PC-3 (cell line): ENCODE measurements at regions not wholly inside any gene's neighbourhood (a gene's known extent, or its start where the extent isn't known, plus 50 kb on each side); places are given as distances from the start of the nearest gene placed in this dataset.

Experiments
- ATAC-seq: fragments of 200-7000 bp; cut with Tn5 transposase; 2 replicates; pipeline ENCODE4 v1.9.1; 2020; ENCODE audit warnings: mild to moderate bottlenecking, moderate library complexity
- BruUV-seq: library from RNA; stranded (reverse); fragments of 400-500 nt; replicated peaks from 2 replicates; lab custom pipeline; 2021; lab: Mats Ljungman, UMichigan
- CTCF ChIA-PET: fragments of 300-600 bp; sonication (Branson Sonifier 250); formaldehyde crosslinking; loops from one replicate; lab custom pipeline; 2022; ENCODE audit warnings: antibody characterized with exemption; lab: Charles Lee
- POLR2A ChIA-PET: fragments of 300-600 bp; sonication (Branson Sonifier 250); formaldehyde crosslinking; loops from one replicate; lab custom pipeline; 2022; ENCODE audit warnings: antibody characterized with exemption; ENCODE audit not compliant: unreplicated experiment; lab: Charles Lee
- DNase-seq: peaks from one replicate; pipeline ENCODE4 v3.0.0-alpha.2; 2015
- H2AFZ ChIP-seq: fragments of 300-600 bp; sonication (generic); 2 replicates; pipeline ENCODE4 v1.6.0; 2016; ENCODE audit warnings: antibody characterized with exemption, low read length
- H3F3A ChIP-seq: fragments of 300-600 bp; sonication (generic); one replicate; pipeline ENCODE4 v1.6.0; 2017; ENCODE audit warnings: antibody characterized with exemption, low read length, control low read depth, mild to moderate bottlenecking; ENCODE audit not compliant: unreplicated experiment
- H3K27ac ChIP-seq: fragments of 300-600 bp; sonication (generic); 2 replicates; pipeline ENCODE4 v1.5.1; 2016; ENCODE audit warnings: mild to moderate bottlenecking, low read length
- H3K27me3 ChIP-seq: fragments of 300-600 bp; sonication (generic); 2 replicates; pipeline ENCODE4 v1.6.1; 2016; ENCODE audit warnings: low read length, mixed read lengths
- H3K36me3 ChIP-seq: fragments of 300-600 bp; sonication (generic); 2 replicates; pipeline ENCODE4 v1.6.1; 2016; ENCODE audit warnings: low read depth, mixed run types, low read length, mixed read lengths
- H3K4me1 ChIP-seq: fragments of 300-600 bp; sonication (generic); 2 replicates; pipeline ENCODE4 v1.5.1; 2016; ENCODE audit warnings: low read length; ENCODE audit not compliant: insufficient read depth
- H3K4me2 ChIP-seq: fragments of 300-600 bp; sonication (generic); 2 replicates; pipeline ENCODE4 v1.6.0; 2016; ENCODE audit warnings: low read length
- H3K4me3 ChIP-seq: fragments of 300-600 bp; sonication (generic); 2 replicates; pipeline ENCODE4 v1.5.1; 2016; ENCODE audit warnings: mild to moderate bottlenecking, low read length, mixed read lengths
- H3K79me2 ChIP-seq: fragments of 300-600 bp; sonication (generic); 2 replicates; pipeline ENCODE4 v1.6.1; 2017; ENCODE audit warnings: low read length, mixed read lengths
- H3K9ac ChIP-seq: fragments of 300-600 bp; sonication (generic); 2 replicates; pipeline ENCODE4 v1.6.0; 2016; ENCODE audit warnings: mild to moderate bottlenecking, low read length
- H3K9me2 ChIP-seq: fragments of 300-600 bp; sonication (generic); replicated peaks from 2 replicates; pipeline ENCODE4 v1.6.1; 2016; ENCODE audit warnings: mixed run types, low read length, mixed read lengths
- H3K9me3 ChIP-seq: fragments of 300-600 bp; sonication (generic); 2 replicates; pipeline ENCODE4 v1.6.1; 2016; ENCODE audit warnings: low read length, mixed read lengths
- H4K20me1 ChIP-seq: fragments of 300-600 bp; sonication (generic); 2 replicates; pipeline ENCODE4 v1.6.1; 2016; ENCODE audit warnings: low read length, mixed read lengths
- EZH2 ChIP-seq: fragments of 300-600 bp; sonication (generic); IDR thresholded peaks from one replicate; pipeline ENCODE4 v1.6.1; 2017; ENCODE audit warnings: antibody characterized with exemption, mild to moderate bottlenecking, low read length; ENCODE audit not compliant: unreplicated experiment
- EZH2phosphoT487 ChIP-seq: fragments of 300-600 bp; sonication (generic); IDR thresholded peaks from 2 replicates; pipeline ENCODE4 v1.6.1; 2018; ENCODE audit warnings: mild to moderate bottlenecking, antibody characterized with exemption, low read length, borderline replicate concordance
- intact Hi-C: fragments of 100-400 bp; cut with micrococcal nuclease; formaldehyde crosslinking; loops from 2 replicates; pipeline ENCODE4 v1.9.0; 2023
- TF ChIP-seq, protein P1 (sequence below): fragments of 300-600 bp; sonication (generic); conservative IDR thresholded peaks from 2 replicates; pipeline ENCODE4 v1.5.1; 2017; ENCODE audit warnings: antibody characterized with exemption, low read depth, mild to moderate bottlenecking, low read length

DNA sequence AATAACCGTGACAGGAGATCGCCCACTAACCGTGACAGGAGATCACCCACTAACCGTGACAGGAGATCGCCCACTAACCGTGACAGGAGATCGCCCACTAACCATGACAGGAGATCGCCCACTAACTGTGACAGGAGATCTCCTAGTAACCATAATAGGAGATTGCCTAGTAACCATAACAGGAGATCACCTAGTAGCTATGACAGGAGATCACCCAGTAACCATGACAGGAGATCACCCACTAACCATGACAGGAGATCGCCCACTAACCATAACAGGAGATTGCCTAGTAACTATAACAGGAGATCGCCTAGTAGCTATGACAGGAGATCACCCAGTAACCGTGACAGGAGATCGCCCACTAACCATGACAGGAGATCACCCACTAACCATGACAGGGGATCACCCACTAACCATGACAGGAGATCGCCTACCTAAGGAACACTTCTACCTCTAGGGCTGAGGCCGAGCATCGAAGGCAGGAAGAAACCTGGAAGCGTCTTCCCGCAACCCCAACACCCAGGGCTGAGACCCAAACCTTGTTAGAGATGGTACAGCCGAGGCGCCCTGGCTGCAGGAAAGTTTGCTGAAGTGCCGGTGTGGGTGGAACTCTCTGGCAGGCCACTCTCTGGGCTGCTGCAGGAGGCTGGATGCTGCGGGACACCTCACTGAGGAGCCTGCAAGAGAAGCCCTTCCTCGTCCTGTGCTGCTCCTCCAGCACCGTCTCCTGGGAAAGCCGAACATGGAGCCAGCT is 67.5 kb upstream of the THY1 start:
- no peak for ATAC-seq
- no peaks in the 10 kb centered on the region for H4K20me1 ChIP-seq
- intact Hi-C loops = no loop called here
- ChIA-PET POLR2A (no interaction called here), CTCF (no interaction called here)
- H3K27me3 ChIP-seq = no peaks in the 10 kb centered on the region
- no peak overlapping the region for H3K27ac ChIP-seq
- no peaks in the 10 kb centered on the region for H3K79me2 ChIP-seq
- H2AFZ ChIP-seq = no peak overlapping the region
- no peaks in the 10 kb centered on the region for H3K9me2 ChIP-seq
- DNase-seq = no peak
- H3K4me3 ChIP-seq = no peak overlapping the region
- H3K4me2 ChIP-seq = no peak overlapping the region
- H3K9me3 ChIP-seq = no peaks in the 10 kb centered on the region
- no peaks in the 10 kb centered on the region for H3K36me3 ChIP-seq
- no peaks in the 10 kb centered on the region for H3F3A ChIP-seq
- TF ChIP-seq EZH2 (no peak), EZH2phosphoT487 (no peak)
- TF ChIP-seq, protein P1, sequence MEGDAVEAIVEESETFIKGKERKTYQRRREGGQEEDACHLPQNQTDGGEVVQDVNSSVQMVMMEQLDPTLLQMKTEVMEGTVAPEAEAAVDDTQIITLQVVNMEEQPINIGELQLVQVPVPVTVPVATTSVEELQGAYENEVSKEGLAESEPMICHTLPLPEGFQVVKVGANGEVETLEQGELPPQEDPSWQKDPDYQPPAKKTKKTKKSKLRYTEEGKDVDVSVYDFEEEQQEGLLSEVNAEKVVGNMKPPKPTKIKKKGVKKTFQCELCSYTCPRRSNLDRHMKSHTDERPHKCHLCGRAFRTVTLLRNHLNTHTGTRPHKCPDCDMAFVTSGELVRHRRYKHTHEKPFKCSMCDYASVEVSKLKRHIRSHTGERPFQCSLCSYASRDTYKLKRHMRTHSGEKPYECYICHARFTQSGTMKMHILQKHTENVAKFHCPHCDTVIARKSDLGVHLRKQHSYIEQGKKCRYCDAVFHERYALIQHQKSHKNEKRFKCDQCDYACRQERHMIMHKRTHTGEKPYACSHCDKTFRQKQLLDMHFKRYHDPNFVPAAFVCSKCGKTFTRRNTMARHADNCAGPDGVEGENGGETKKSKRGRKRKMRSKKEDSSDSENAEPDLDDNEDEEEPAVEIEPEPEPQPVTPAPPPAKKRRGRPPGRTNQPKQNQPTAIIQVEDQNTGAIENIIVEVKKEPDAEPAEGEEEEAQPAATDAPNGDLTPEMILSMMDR = no peak
- no peaks in the 10 kb centered on the region for H3K4me1 ChIP-seq
- no TSS peak for BruUV-seq
- no peak overlapping the region for H3K9ac ChIP-seq

DNA sequence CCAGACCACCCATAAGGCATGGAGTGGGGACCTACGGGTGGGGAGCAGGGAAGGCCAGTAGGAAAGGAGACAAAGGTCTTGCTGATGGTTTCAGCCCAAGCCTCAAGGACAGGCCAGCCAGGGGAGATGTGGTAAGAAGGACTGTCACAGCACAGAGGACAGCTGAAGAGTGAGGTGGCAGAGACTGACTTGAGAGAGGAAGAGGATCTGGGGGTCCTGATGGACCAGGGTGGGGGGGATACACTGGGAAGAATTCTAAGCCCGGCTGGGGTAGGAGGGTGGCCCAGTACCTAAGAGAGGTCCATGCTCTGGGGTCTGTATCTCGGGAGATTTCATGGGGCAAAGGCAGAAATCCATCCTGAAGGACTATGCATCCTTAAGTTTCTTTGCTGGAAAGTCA is 66.1 kb upstream of the THY1 start:
- H3F3A ChIP-seq = no peaks in the 10 kb centered on the region
- CTCF ChIA-PET = interaction anchor here (0.5 to 0.6 kb wide), 2 partner anchors 72 to 211 kb away, joined by 3 to 4 read pairs; no protein-coding TSS in a partner anchor
- intact Hi-C loops = no loop called here
- ATAC-seq (no peak), DNase-seq (no peak)
- no peak overlapping the region for H3K27ac ChIP-seq
- no peaks in the 10 kb centered on the region for H3K36me3 ChIP-seq
- H3K9ac ChIP-seq = no peak overlapping the region
- TF ChIP-seq EZH2phosphoT487 (no peak), EZH2 (no peak)
- TF ChIP-seq, protein P1 = no peak
- POLR2A ChIA-PET = no interaction called here
- no peaks in the 10 kb centered on the region for H3K9me2 ChIP-seq
- no peak overlapping the region for H3K4me3 ChIP-seq
- no peak overlapping the region for H3K4me2 ChIP-seq
- no peaks in the 10 kb centered on the region for H4K20me1 ChIP-seq
- BruUV-seq = no TSS peak
- H3K79me2 ChIP-seq = no peaks in the 10 kb centered on the region
- no peaks in the 10 kb centered on the region for H3K9me3 ChIP-seq
- no peaks in the 10 kb centered on the region for H3K4me1 ChIP-seq
- H3K27me3 ChIP-seq = no peaks in the 10 kb centered on the region
- no peak overlapping the region for H2AFZ ChIP-seq

DNA sequence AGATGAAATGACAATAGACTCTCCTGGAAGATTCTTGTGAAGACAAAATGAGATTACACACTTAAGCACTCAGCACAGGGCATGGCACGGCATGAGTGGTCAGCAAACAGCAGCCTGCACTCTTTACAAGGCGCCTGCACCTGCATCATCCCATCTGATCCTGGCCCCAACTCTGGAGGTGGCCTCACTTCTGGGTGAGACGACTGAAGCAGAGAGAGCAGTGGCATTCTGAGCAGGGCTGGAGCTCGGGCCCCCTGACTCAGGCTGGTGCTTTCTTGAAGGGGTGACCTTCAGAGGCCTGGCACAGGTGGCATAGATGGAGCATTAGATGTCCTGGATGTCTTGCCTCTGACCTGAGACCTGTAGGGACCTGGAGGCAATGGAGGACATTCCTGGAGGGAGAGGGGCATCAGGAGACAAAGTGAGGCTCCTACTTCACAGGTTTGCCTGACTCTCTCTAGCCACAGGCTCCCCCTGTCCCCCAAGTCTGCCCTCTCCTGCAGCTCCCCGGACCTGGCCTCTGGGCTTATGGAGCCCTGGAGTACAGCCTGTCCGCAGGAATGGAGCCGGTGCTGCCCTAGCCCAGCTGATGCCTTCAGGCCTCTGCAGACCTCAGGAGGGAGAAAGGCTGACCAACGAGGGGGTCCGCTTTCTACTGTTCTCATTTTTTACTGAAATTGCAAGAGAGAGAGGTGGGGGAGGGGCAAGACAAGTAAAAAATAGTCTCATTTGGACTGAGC is 65.5 kb upstream of the THY1 start:
- TF ChIP-seq EZH2 (no peak), EZH2phosphoT487 (no peak)
- TF ChIP-seq, protein P1 = no peak
- POLR2A ChIA-PET = no interaction called here
- no peak overlapping the region for H2AFZ ChIP-seq
- no TSS peak for BruUV-seq
- no peaks in the 10 kb centered on the region for H3K36me3 ChIP-seq
- no peak overlapping the region for H3K4me2 ChIP-seq
- DNase-seq (no peak), ATAC-seq (no peak)
- CTCF ChIA-PET = no interaction called here
- no peaks in the 10 kb centered on the region for H4K20me1 ChIP-seq
- H3K27ac ChIP-seq = no peak overlapping the region
- H3K9ac ChIP-seq = no peak overlapping the region
- H3F3A ChIP-seq = no peaks in the 10 kb centered on the region
- no peaks in the 10 kb centered on the region for H3K4me1 ChIP-seq
- H3K79me2 ChIP-seq = no peaks in the 10 kb centered on the region
- H3K9me2 ChIP-seq = no peaks in the 10 kb centered on the region
- no peaks in the 10 kb centered on the region for H3K9me3 ChIP-seq
- intact Hi-C loops = no loop called here
- no peak overlapping the region for H3K4me3 ChIP-seq
- H3K27me3 ChIP-seq = no peaks in the 10 kb centered on the region
